K562 (cell line): ENCODE measurements at regions not wholly inside any gene's neighbourhood (a gene's known extent, or its start where the extent isn't known, plus 50 kb on each side); places are given as distances from the start of the nearest gene placed in this dataset.

Experiments
- CREB1 ChIP-seq, 2 experiments: sonication (generic) in 1 of 2; formaldehyde crosslinking in 1 of 2; IDR thresholded peaks; 2 replicates each; pipeline versions ENCODE4 v1.6.1 to v1.8.0; 2012 to 2022; ENCODE audit warnings: inconsistent platforms in 1 of 2, mild to moderate bottlenecking in 1 of 2, missing genetic modification reagents in 1 of 2, moderate library complexity in 1 of 2
- EP300 ChIP-seq: IDR thresholded peaks from 2 replicates; pipeline ENCODE4 v1.6.1; 2012; ENCODE audit warnings: low read length, improper control_type of control experiment
- EZH2 ChIP-seq: IDR thresholded peaks from 2 replicates; pipeline ENCODE4 v1.6.1; 2012; ENCODE audit warnings: low read depth, mild to moderate bottlenecking, inconsistent platforms, low read length, borderline replicate concordance
- FIP1L1 ChIP-seq: fragments of 200-400 bp; formaldehyde crosslinking; IDR thresholded peaks from 2 replicates; pipeline ENCODE4 v1.6.1; 2018; ENCODE audit warnings: mild to moderate bottlenecking, low read depth, low read length; ENCODE audit not compliant: poor library complexity, severe bottlenecking
- KLF13 ChIP-seq: fragments of 450-650 bp; IDR thresholded peaks from 2 replicates; pipeline ENCODE4 v1.6.1; 2016; ENCODE audit warnings: missing genetic modification characterization, low read depth, mild to moderate bottlenecking, missing compliant biosample characterization, moderate library complexity, borderline replicate concordance
- MAFF ChIP-seq: IDR thresholded peaks from 2 replicates; pipeline ENCODE4 v1.6.1; 2012; ENCODE audit warnings: low read length, improper control_type of control experiment
- OTX1 ChIP-seq: fragments of 450-650 bp; formaldehyde crosslinking; IDR thresholded peaks from 2 replicates; pipeline ENCODE4 v1.4.0; 2022; ENCODE audit warnings: mild to moderate bottlenecking
- TCF7 ChIP-seq: sonication (generic); IDR thresholded peaks from 2 replicates; pipeline ENCODE4 v1.6.1; 2016; ENCODE audit warnings: antibody characterized with exemption, borderline replicate concordance
- ZNF75A ChIP-seq: fragments of 450-650 bp; formaldehyde crosslinking; IDR thresholded peaks from 2 replicates; pipeline ENCODE4 v1.4.0; 2020; ENCODE audit warnings: mild to moderate bottlenecking
- TF ChIP-seq, protein P1 (sequence below), 3 experiments: IDR thresholded peaks in 2 of 3; conservative IDR thresholded peaks in 1 of 3; 2 replicates each; pipeline ENCODE4 v1.5.1; 2011 to 2012; ENCODE audit warnings: low read length in 3 of 3, mild to moderate bottlenecking in 3 of 3, control low read depth in 2 of 3, improper control_type of control experiment in 1 of 3, inconsistent platforms in 1 of 3, low read depth in 1 of 3, mixed read lengths in 1 of 3, moderate library complexity in 1 of 3; ENCODE audit not compliant: insufficient read depth in 2 of 3
- TF ChIP-seq, protein P2 (sequence below): sonication (generic); formaldehyde crosslinking; IDR thresholded peaks from 2 replicates; pipeline ENCODE4 v1.8.0; 2022; ENCODE audit warnings: mild to moderate bottlenecking, low read depth, missing genetic modification reagents
- TF ChIP-seq, protein P3 (sequence below), 2 experiments: fragments of 450-650 bp in 1 of 2; IDR thresholded peaks; 2 replicates each; pipeline ENCODE4 v1.6.1; 2011 to 2017; ENCODE audit warnings: low read depth in 2 of 2, antibody characterized with exemption in 1 of 2, borderline replicate concordance in 1 of 2, low read length in 1 of 2, mild to moderate bottlenecking in 1 of 2, mixed read lengths in 1 of 2; ENCODE audit not compliant: control insufficient read depth in 1 of 2

DNA sequence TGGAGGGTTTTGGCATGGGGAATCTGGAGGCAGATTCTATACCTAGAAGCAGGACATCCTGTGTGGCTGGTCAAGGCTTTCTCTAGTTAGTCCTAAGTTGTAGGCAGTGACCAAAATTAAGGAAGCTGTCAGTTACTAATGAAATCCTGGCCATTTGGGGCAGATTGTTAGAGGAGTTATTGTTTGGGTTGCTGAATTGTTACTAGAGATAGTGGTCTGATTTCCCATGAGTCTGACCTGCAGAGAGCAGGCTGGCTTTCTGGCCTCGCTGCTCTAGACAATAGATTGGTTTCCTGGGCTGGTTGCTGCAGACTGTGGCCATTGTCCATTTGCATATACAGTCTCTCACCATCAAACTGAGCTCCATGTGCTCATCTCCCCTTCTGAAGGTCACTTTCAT lies 205.0 kb upstream of the SASH1 start:
- no peak for TF ChIP-seq MAFF
- TF ChIP-seq, protein P1, sequence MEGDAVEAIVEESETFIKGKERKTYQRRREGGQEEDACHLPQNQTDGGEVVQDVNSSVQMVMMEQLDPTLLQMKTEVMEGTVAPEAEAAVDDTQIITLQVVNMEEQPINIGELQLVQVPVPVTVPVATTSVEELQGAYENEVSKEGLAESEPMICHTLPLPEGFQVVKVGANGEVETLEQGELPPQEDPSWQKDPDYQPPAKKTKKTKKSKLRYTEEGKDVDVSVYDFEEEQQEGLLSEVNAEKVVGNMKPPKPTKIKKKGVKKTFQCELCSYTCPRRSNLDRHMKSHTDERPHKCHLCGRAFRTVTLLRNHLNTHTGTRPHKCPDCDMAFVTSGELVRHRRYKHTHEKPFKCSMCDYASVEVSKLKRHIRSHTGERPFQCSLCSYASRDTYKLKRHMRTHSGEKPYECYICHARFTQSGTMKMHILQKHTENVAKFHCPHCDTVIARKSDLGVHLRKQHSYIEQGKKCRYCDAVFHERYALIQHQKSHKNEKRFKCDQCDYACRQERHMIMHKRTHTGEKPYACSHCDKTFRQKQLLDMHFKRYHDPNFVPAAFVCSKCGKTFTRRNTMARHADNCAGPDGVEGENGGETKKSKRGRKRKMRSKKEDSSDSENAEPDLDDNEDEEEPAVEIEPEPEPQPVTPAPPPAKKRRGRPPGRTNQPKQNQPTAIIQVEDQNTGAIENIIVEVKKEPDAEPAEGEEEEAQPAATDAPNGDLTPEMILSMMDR (IDR thresholded peaks at IDR 0.05 in 2 of 3, conservative IDR thresholded peaks at IDR 0.05 in 1 of 3; ENCODE audit: insufficient read depth in 2 of 3, low read depth in 1 of 3, low read length in 3 of 3) = no peak
- TF ChIP-seq, protein P2, sequence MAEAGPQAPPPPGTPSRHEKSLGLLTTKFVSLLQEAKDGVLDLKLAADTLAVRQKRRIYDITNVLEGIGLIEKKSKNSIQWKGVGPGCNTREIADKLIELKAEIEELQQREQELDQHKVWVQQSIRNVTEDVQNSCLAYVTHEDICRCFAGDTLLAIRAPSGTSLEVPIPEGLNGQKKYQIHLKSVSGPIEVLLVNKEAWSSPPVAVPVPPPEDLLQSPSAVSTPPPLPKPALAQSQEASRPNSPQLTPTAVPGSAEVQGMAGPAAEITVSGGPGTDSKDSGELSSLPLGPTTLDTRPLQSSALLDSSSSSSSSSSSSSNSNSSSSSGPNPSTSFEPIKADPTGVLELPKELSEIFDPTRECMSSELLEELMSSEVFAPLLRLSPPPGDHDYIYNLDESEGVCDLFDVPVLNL (CRISPR knock-in tag) = no peak
- no peak for TF ChIP-seq KLF13 (tag)
- TF ChIP-seq CREB1 (IDR thresholded peaks at IDR 0.05) = no peak
- TF ChIP-seq CREB1 (CRISPR knock-in tag; IDR thresholded peaks at IDR 0.05) = no peak
- TF ChIP-seq EP300 = no peak
- no peak for TF ChIP-seq ZNF75A
- no peak for TF ChIP-seq EZH2
- TF ChIP-seq FIP1L1 = no peak
- TF ChIP-seq OTX1 = no peak
- TF ChIP-seq, protein P3, sequence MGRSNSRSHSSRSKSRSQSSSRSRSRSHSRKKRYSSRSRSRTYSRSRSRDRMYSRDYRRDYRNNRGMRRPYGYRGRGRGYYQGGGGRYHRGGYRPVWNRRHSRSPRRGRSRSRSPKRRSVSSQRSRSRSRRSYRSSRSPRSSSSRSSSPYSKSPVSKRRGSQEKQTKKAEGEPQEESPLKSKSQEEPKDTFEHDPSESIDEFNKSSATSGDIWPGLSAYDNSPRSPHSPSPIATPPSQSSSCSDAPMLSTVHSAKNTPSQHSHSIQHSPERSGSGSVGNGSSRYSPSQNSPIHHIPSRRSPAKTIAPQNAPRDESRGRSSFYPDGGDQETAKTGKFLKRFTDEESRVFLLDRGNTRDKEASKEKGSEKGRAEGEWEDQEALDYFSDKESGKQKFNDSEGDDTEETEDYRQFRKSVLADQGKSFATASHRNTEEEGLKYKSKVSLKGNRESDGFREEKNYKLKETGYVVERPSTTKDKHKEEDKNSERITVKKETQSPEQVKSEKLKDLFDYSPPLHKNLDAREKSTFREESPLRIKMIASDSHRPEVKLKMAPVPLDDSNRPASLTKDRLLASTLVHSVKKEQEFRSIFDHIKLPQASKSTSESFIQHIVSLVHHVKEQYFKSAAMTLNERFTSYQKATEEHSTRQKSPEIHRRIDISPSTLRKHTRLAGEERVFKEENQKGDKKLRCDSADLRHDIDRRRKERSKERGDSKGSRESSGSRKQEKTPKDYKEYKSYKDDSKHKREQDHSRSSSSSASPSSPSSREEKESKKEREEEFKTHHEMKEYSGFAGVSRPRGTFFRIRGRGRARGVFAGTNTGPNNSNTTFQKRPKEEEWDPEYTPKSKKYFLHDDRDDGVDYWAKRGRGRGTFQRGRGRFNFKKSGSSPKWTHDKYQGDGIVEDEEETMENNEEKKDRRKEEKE (IDR thresholded peaks at IDR 0.05; ENCODE audit: borderline replicate concordance in 1 of 2, control insufficient read depth in 1 of 2, low read depth in 2 of 2, low read length in 1 of 2) = no peak
- TF ChIP-seq TCF7 = no peak
